Islet precursor cell (in vitro differentiated cells): ENCODE measurements at regions not wholly inside any gene's neighbourhood (a gene's known extent, or its start where the extent isn't known, plus 50 kb on each side); places are given as distances from the start of the nearest gene placed in this dataset.
A peak's percentile ranks its signal among the peaks of the same experiment; 100 is the strongest.

Experiments
- DNase-seq: peaks from one replicate; pipeline ENCODE4 v3.0.0-alpha.2; 2018

GRCh38 chr7:130897515-130898419 lies 163.8 kb upstream of the KLF14 start:
- peak; percentile 55 for DNase-seq

DNA sequence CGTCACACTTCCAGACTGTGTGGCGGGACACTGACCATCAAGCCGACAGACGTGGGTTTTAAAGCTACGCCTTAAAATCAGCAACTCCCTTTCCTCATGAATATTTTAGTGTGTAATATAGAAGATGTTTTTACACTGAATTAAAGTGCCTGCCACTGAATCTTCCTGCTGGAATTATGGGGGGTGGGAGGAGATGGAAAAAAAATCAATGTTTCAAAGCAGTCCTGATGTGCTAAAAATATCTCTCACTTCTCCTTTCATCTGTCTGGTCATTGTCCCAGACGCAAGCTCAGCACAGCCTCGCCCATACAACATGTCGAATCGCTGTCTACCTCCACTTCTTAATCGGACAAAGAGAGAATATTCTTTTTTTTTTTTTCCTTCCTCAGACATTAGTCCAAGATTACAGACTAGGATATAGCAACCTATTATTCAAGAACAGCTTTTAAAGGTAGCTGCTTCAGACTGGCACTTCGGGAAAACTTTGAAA lies 165.1 kb upstream of the KLF14 start:
- DNase-seq = peak; percentile 12

GRCh38 chr7:130899638-130900401 lies 165.8 kb upstream of the KLF14 start:
- DNase-seq = peak; percentile 47

DNA sequence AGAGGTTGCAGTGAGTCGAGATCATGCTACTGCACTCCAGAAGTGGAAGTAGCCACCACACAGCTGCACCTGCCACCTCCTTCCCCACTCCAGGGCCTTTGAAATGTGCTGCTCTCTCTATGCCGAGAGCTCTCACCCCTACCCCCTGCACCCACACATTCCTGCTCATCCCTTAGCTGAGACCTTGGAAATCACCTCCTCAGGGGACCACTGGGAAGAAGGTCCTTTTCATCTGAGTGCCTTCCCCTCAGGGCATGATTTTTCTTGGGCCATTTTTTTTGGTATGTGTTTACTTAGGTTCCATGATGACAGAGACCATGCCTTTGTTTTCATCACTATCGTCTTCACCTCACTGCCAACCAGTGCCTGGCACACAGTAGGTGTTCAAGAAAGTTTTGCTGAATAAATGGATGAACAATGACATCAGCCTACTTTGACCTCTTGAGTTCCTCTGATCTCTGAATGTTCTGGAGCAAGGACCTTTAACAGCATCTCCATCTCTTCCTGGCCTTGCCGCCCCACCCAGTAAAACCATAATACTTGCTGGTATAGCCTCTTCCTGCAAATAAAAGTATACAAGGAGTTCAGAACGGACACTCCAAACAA lies 166.6 kb upstream of the KLF14 start:
- DNase-seq = peak; percentile 31

- DNase-seq = peak; percentile 89
These were observed 167.3 kb upstream of the KLF14 start for GRCh38 chr7:130901209-130901783.

GRCh38 chr7:130902755-130903357 lies 168.8 kb upstream of the KLF14 start:
- DNase-seq = no peak

DNA sequence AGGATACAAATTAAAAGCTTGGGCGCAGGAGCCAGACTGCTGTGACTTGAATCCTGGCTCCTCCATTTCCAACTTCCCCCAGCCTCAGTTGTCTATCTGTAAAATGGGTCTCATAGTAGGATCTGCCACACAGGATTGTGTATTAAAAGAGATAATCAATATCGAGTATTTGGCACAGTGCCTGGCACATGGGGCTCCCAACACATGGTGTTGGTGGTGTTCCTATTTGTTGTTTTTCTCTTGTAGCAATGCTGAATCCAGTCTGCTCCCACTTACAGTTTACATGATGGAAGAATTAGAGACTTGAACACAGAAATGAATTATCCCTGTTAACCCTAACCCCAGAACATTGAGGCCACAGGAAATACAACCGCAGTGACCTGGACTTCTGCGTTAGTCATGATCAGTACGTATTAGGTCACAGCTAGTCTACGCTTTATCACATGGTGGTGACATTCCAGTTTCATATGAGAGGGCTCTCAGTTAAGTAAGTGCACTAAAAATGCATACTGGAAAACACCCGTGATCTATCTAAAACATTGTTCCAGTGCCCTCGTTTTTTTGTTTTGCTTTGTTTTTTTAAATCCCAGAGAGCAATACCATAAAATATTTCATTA lies 169.5 kb upstream of the KLF14 start:
- peak; percentile 47 for DNase-seq

DNA sequence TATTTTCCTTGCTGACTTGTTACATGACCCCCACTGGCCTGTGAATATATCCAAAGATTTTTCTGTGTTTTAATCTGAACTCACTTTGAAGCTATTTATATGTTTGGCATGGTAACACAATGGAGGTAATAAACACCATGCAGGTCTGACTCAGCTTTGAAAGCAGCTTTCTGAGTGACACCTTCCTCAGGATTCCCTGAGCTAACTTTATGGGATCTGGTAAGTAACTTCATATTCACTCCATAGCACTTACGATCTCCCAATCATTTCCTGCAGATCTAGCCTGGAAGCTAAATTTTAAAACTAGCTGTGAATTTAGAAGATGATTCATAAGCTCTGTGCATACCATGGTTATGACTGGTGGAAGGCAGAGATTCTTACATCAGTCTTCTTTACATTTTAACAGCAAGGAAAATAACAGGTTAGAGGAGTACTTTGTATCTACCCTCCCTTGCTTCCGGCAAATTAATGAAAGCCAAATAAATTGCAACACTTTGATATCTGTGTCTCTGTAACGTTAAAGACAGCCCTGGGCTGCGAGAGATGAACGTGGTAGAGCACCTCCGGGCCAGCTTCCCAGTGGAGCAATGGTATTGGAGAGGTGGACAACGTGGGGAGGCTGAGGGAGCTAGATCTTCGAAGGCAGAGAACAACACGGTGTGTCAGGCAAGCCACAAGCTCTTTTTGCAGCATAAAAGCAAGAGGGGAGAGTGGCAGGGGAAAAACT lies 170.2 kb upstream of the KLF14 start:
- DNase-seq = peak; percentile 63

GRCh38 chr7:130904792-130905191 lies 170.8 kb upstream of the KLF14 start:
- DNase-seq = peak; percentile 50

DNA sequence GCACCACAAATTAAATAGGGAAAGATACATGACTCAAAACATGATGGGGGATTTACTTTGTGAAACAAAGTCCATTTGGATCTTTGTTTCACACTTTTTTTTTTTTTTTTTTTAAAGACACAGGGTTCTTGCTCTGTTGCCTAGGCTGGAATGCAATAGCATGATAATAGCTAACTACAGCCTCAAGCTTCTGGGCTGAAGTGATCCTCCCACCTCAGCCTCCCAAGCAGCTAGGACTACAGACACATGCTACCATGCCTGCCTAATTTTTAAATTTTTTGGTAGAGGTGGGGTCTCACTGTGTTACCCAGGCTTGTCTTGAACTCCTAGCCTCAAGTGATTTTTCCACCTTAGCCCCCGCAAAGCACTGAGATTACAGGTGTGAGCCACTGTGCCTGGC lies 172.6 kb upstream of the KLF14 start:
- DNase-seq = no peak

DNA sequence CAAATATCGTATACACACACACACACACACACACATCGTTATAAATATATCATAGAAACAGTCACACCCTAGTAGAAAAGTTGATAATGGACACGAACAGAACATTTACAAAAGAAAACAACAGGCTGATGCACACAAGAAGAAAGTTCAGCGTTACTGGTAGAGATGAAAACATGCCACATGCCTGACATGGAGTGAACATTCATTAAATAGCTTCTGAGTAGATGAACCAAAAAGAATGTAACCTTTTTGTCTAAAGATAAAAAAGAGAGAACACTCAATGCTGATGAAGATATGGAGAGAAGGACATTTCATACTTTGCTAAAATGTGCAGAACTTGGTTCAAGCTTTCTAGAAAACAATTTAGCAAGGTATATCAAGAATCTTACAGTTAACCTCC lies 173.4 kb upstream of the KLF14 start:
- no peak for DNase-seq

DNA sequence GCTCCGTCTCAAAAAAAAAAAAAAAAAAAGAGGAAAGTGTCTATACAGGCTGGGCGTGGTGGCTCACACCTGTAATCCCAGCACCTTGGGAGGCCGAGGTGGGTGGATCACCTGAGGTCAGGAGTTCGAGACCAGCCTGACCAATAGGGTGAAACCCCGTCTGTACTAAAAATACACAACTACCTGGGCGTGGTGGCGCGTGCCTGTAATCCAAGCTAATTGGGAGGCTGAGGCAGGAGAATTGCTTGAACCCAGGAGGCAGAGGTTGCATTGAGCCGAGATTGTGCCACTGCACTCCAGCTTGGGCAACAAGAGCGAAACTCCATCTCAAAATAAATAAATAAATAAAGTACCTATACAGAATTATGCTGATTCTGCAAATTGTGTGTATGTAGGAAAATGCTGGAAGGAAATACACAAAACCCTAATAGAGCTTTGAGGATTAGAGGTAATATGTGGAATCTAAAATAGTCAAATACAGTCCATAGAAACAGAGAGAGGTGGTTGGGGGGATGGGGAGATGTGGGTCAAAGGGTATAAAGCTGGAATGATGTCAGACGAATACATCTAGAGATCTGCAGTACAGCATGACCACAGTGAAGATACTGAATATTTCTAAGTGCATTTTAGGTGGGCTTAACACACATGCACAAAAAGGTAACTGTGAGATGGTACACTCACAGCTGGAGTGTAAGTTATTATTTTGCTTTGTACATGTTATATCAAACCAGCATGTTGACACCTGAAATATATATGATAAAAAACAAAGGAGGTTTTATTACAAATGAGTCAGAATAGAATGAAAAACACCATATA lies 174.5 kb upstream of the KLF14 start:
- DNase-seq = no peak

GRCh38 chr7:130909161-130909836 lies 175.3 kb upstream of the KLF14 start:
- no peak for DNase-seq

DNA sequence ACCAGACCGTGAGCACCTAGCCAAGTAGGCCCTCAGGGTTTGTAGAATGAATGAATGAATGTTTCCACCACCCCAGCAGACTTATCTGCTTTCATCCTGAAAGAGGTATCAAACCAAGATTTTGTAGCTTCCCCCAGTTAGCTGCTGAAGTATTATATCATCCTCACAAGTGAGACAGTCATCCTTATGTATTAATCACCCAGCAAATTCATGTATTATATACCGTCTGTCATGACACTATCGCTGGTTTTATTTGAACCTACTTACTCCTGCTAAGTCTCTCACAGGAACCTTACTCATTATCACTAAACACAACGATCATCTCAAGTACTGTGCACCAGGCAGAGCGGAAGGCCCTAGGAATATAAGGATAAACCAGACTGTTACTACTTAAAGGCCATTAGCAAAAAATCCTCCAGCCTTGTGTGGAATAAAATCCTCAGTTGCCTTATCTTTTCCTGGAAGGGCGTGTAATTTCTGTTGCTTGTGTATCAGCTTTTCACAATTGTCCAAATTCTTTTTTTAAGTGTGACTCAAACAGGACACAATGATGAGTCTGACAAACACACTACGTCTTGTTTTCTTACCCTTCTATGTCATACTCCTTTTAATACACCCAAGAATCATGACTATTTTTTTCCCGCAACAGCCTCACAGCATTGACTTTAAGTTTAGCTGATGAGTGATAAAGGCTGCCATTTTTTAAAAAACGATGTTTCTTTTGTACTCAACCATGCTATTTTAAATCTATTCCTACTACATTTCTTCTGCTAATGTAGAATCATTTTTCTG lies 176.1 kb upstream of the KLF14 start:
- DNase-seq = no peak

GRCh38 chr7:130910949-130911944 lies 177.2 kb upstream of the KLF14 start:
- DNase-seq = no peak

DNA sequence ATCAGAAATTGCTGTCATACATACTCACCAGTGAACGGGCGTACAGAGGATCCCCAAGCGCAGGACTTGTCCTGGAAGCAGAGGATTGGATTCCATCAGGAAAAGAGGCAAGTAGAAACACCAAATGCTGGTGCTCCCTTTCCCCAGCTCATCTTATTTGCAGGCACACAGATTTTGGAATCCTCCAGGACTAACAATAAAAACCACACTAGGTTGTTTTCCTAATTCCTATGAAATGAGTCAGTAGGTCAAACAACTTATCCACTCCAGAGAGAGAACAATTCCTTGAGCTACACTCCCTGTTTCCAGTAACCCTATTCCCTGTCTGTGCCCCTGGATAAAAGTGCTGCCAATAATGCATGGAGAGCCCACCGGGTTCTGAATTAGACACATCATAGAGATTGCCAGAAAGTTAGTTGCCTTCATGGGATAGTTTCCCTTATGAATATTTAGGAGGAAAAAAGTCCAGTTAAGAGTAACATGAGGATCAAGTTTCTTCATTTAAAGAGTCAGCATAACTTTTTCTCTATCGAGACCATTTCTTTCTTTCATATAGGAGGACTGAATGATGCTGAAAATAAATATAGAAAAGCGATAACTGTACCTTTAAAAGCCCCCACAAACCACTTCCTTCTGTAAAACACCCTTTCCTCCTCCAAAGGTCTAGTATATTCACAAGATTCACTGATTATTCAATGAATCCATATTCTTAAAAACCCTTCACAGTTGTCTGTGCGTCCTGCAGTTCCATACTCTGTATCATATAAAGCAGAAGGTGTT lies 178.3 kb upstream of the KLF14 start:
- DNase-seq = peak; percentile 76
